Panc1 (cell line): ENCODE measurements at regions not wholly inside any gene's neighbourhood (a gene's known extent, or its start where the extent isn't known, plus 50 kb on each side); places are given as distances from the start of the nearest gene placed in this dataset.

Source experiments
- ATAC-seq: fragments of 200-7000 bp; cut with Tn5 transposase; 2 replicates; pipeline ENCODE4 v1.9.1; 2020; ENCODE audit warnings: mild to moderate bottlenecking, moderate library complexity
- BruUV-seq: library from RNA; stranded (reverse); fragments of 400-500 nt; replicated peaks from 2 replicates; lab custom pipeline; 2021; lab: Mats Ljungman, UMichigan
- CTCF ChIA-PET: fragments of 300-600 bp; sonication (Branson Sonifier 250); formaldehyde crosslinking; loops from one replicate; lab custom pipeline; 2022; ENCODE audit warnings: antibody characterized with exemption; lab: Charles Lee
- POLR2A ChIA-PET: fragments of 300-600 bp; sonication (Branson Sonifier 250); formaldehyde crosslinking; loops from one replicate; lab custom pipeline; 2022; ENCODE audit warnings: antibody characterized with exemption; lab: Charles Lee
- DNase-seq: peaks from one replicate; pipeline ENCODE4 v3.0.0-alpha.2; 2010; ENCODE audit warnings: low read depth, low spot score
- H3K27ac ChIP-seq: 2 replicates; pipeline ENCODE4 v1.5.1; 2011; ENCODE audit warnings: mild to moderate bottlenecking, low read length, inconsistent platforms
- H3K27me3 ChIP-seq: fragments of 200-500 bp; sonication (Bioruptor generic); 2 replicates; pipeline ENCODE4 v1.6.0; 2014; ENCODE audit warnings: low read length, inconsistent platforms; ENCODE audit not compliant: control insufficient read depth, insufficient read depth
- H3K36me3 ChIP-seq: fragments of 200-500 bp; sonication (Bioruptor generic); 2 replicates; pipeline ENCODE4 v1.5.1; 2014; ENCODE audit warnings: inconsistent platforms, mild to moderate bottlenecking, low read length, moderate library complexity; ENCODE audit not compliant: control insufficient read depth, insufficient read depth
- H3K4me1 ChIP-seq: 2 replicates; pipeline ENCODE4 v1.5.1; 2011; ENCODE audit warnings: inconsistent platforms, mild to moderate bottlenecking, low read length, moderate library complexity; ENCODE audit not compliant: control insufficient read depth, insufficient read depth
- H3K4me3 ChIP-seq, 2 experiments: 2 replicates each; pipeline ENCODE4 v1.5.1; 2011 to 2012; ENCODE audit warnings: low read depth in 2 of 2, low read length in 2 of 2, mild to moderate bottlenecking in 2 of 2, inconsistent platforms in 1 of 2, moderate library complexity in 1 of 2
- H3K9me3 ChIP-seq: fragments of 200-500 bp; sonication (Bioruptor generic); 2 replicates; pipeline ENCODE4 v1.5.1; 2014; ENCODE audit warnings: low read depth, mild to moderate bottlenecking, inconsistent platforms, low read length, moderate library complexity; ENCODE audit not compliant: control insufficient read depth, insufficient read depth
- CTCF ChIP-seq: fragments of 450-650 bp; IDR thresholded peaks from 2 replicates; pipeline ENCODE4 v1.5.1; 2017; ENCODE audit warnings: mild to moderate bottlenecking
- POLR2AphosphoS5 ChIP-seq: IDR thresholded peaks from 2 replicates; pipeline ENCODE4 v1.6.1; 2012; ENCODE audit warnings: mild to moderate bottlenecking, low read depth, low read length, moderate library complexity
- REST ChIP-seq, 2 experiments: IDR thresholded peaks; 2 replicates each; pipeline ENCODE4 v1.6.1; 2011 to 2012; ENCODE audit warnings: low read depth in 2 of 2, control low read depth in 1 of 2, low read length in 1 of 2, mild to moderate bottlenecking in 1 of 2, moderate library complexity in 1 of 2; ENCODE audit not compliant: insufficient read depth in 1 of 2
- SIN3A ChIP-seq: IDR thresholded peaks from 2 replicates; pipeline ENCODE4 v1.6.1; 2012; ENCODE audit warnings: low read depth, mild to moderate bottlenecking, low read length, moderate library complexity, borderline replicate concordance; ENCODE audit not compliant: insufficient read depth
- TCF7L2 ChIP-seq: IDR thresholded peaks from 2 replicates; pipeline ENCODE4 v1.6.1; 2011; ENCODE audit warnings: mild to moderate bottlenecking, low read depth, low read length, inconsistent platforms
- in situ Hi-C: cut with HindIII; loops from 2 replicates; pipeline ENCODE4 v1.10.0; 2016; ENCODE audit warnings: low sequenced_read_pairs, low pct_unique_long_range_greater_than_20kb
- intact Hi-C: fragments of 100-400 bp; cut with micrococcal nuclease; formaldehyde crosslinking; loops from one replicate; pipeline ENCODE4 v1.10.0; 2022; ENCODE audit not compliant: unreplicated experiment

GRCh38 chr13:71368336-71368735, 498.7 kb downstream of the DACH1 start:
- Histone ChIP-seq H3K36me3 (no peaks in the 10 kb centered on the region), H3K9me3 (no peaks in the 10 kb centered on the region), H3K4me3 (no peak overlapping the region), H3K27me3 (no peaks in the 10 kb centered on the region), H3K27ac (no peak overlapping the region), H3K4me1 (no peaks in the 10 kb centered on the region)
- TF ChIP-seq SIN3A: no peak
- no peak for TF ChIP-seq TCF7L2
- no peak for TF ChIP-seq REST (IDR thresholded peaks at IDR 0.05; ENCODE audit: insufficient read depth in 1 of 2, low read depth in 2 of 2, low read length in 1 of 2)
- no peak for TF ChIP-seq POLR2AphosphoS5
- no peak for TF ChIP-seq CTCF
- no peak for DNase-seq
- CTCF ChIA-PET: no interaction called here
- intact Hi-C loops: no loop called here
- no peak for ATAC-seq
- no TSS peak for BruUV-seq
- POLR2A ChIA-PET: no interaction called here
- in situ Hi-C loops: no loop called here

- Histone ChIP-seq H3K4me3 (no peak overlapping the region), H3K27ac (no peak overlapping the region), H3K4me1 (no peaks in the 10 kb centered on the region), H3K9me3 (no peaks in the 10 kb centered on the region), H3K27me3 (no peaks in the 10 kb centered on the region), H3K36me3 (no peaks in the 10 kb centered on the region)
- in situ Hi-C loops: no loop called here
- ATAC-seq: no peak
- no peak for DNase-seq
- ChIA-PET CTCF (no interaction called here), POLR2A (no interaction called here)
- intact Hi-C loops: no loop called here
- TF ChIP-seq SIN3A (no peak), CTCF (no peak), REST (IDR thresholded peaks at IDR 0.05; ENCODE audit: insufficient read depth in 1 of 2, low read depth in 2 of 2, low read length in 1 of 2) (no peak), POLR2AphosphoS5 (no peak), TCF7L2 (no peak)
- no TSS peak for BruUV-seq
These were observed 507.0 kb downstream of the DACH1 start for GRCh38 chr13:71360041-71360440.
